Fibroblast of lung (primary cell): ENCODE measurements at regions not wholly inside any gene's neighbourhood (a gene's known extent, or its start where the extent isn't known, plus 50 kb on each side); places are given as distances from the start of the nearest gene placed in this dataset.

Experiments used
- DNase-seq, 2 donors: peaks; one replicate each; pipeline versions ENCODE4 v3.0.0 to v3.0.0-alpha.2; 2010; ENCODE audit warnings: low read depth in 2 of 2
- H2AFZ ChIP-seq: 2 replicates; pipeline ENCODE4 v1.5.1; 2012; ENCODE audit warnings: low read length, control low read depth, inconsistent platforms
- H3K27ac ChIP-seq: 2 replicates; pipeline ENCODE4 v1.5.1; 2011; ENCODE audit warnings: low read length, control low read depth; ENCODE audit not compliant: insufficient read depth
- H3K27me3 ChIP-seq: 2 replicates; pipeline ENCODE4 v1.5.1; 2011; ENCODE audit warnings: mild to moderate bottlenecking, low read length; ENCODE audit not compliant: control insufficient read depth, insufficient read depth
- H3K36me3 ChIP-seq: 2 replicates; pipeline ENCODE4 v1.5.1; 2011; ENCODE audit warnings: low read length; ENCODE audit not compliant: control insufficient read depth, insufficient read depth
- H3K4me1 ChIP-seq: 2 replicates; pipeline ENCODE4 v1.5.1; 2011; ENCODE audit warnings: low read length; ENCODE audit not compliant: control insufficient read depth, insufficient read depth; ENCODE audit errors: extremely low read depth
- H3K4me2 ChIP-seq: 2 replicates; pipeline ENCODE4 v1.5.1; 2011; ENCODE audit warnings: low read length, control low read depth; ENCODE audit not compliant: insufficient read depth; ENCODE audit errors: extremely low read depth
- H3K4me3 ChIP-seq, 4 experiments: fragments of 200-600 bp in 1 of 4; sonication (generic) in 1 of 4; replicated peaks in 1 of 4; 2 replicates each; pipeline ENCODE4 v1.5.1; 2011 to 2016; ENCODE audit warnings: low read length in 4 of 4, low read depth in 3 of 4, mild to moderate bottlenecking in 3 of 4, control low read depth in 2 of 4, inconsistent platforms in 1 of 4, mixed read lengths in 1 of 4; ENCODE audit not compliant: insufficient read depth in 1 of 4; ENCODE audit errors: control extremely low read depth in 1 of 4
- H3K79me2 ChIP-seq: 2 replicates; pipeline ENCODE4 v1.5.1; 2012; ENCODE audit warnings: mild to moderate bottlenecking, low read length, inconsistent platforms; ENCODE audit not compliant: control insufficient read depth, insufficient read depth
- H3K9ac ChIP-seq: 2 replicates; pipeline ENCODE4 v1.5.1; 2011; ENCODE audit warnings: mild to moderate bottlenecking, low read length, control low read depth; ENCODE audit not compliant: insufficient read depth
- H3K9me3 ChIP-seq: 2 replicates; pipeline ENCODE4 v1.5.1; 2012; ENCODE audit warnings: low read depth, low read length; ENCODE audit not compliant: control insufficient read depth, insufficient read depth
- H4K20me1 ChIP-seq: 2 replicates; pipeline ENCODE4 v1.5.1; 2011; ENCODE audit warnings: low read length; ENCODE audit not compliant: control insufficient read depth, insufficient read depth; ENCODE audit errors: extremely low read depth
- EZH2 ChIP-seq: IDR thresholded peaks from 2 replicates; pipeline ENCODE4 v1.5.1; 2012; ENCODE audit warnings: low read length, control low read depth, mild to moderate bottlenecking; ENCODE audit errors: missing control alignments
- TF ChIP-seq, protein P1 (sequence below), 2 donors: IDR thresholded peaks in 1 of 2; conservative IDR thresholded peaks in 1 of 2; 1 replicate in 1 of 2; 2 replicates in 1 of 2; pipeline ENCODE4 v1.5.1; 2011 to 2012; ENCODE audit warnings: low read length in 2 of 2, control low read depth in 1 of 2, inconsistent platforms in 1 of 2, low read depth in 1 of 2, mild to moderate bottlenecking in 1 of 2

DNA sequence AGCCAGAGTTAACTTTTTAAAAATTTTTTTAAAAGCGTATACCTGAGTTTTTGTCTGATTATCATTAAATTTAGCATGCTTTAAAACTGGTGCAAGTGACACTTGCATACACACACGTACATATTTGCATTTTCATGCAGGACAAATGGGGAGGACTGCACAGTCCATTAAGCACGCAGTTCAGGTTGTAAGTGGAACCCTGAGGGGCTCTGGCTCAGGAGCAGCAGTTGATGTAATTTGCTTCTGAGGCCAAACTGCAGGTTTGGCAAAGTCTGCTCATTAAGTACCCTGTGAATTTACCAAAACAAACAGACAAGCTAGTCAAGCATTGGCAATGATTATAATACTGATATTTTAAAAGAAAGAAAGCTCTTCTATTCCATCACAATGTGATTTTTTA lies 215.8 kb upstream of the PFKP start:
- TF ChIP-seq EZH2 = no peak
- TF ChIP-seq, protein P1, sequence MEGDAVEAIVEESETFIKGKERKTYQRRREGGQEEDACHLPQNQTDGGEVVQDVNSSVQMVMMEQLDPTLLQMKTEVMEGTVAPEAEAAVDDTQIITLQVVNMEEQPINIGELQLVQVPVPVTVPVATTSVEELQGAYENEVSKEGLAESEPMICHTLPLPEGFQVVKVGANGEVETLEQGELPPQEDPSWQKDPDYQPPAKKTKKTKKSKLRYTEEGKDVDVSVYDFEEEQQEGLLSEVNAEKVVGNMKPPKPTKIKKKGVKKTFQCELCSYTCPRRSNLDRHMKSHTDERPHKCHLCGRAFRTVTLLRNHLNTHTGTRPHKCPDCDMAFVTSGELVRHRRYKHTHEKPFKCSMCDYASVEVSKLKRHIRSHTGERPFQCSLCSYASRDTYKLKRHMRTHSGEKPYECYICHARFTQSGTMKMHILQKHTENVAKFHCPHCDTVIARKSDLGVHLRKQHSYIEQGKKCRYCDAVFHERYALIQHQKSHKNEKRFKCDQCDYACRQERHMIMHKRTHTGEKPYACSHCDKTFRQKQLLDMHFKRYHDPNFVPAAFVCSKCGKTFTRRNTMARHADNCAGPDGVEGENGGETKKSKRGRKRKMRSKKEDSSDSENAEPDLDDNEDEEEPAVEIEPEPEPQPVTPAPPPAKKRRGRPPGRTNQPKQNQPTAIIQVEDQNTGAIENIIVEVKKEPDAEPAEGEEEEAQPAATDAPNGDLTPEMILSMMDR (conservative IDR thresholded peaks at IDR 0.05 in 1 of 2, IDR thresholded peaks at IDR 0.05 in 1 of 2; ENCODE audit: low read depth in 1 of 2, low read length in 2 of 2) = no peak
- DNase-seq = no peak
- no peaks in the 10 kb centered on the region for H3K4me1 ChIP-seq

GRCh38 chr10:2850202-2850601 lies 217.1 kb upstream of the PFKP start:
- TF ChIP-seq EZH2 = no peak
- TF ChIP-seq, protein P1 (conservative IDR thresholded peaks at IDR 0.05 in 1 of 2, IDR thresholded peaks at IDR 0.05 in 1 of 2; ENCODE audit: low read depth in 1 of 2, low read length in 2 of 2) = no peak
- H3K79me2 ChIP-seq = no peaks in the 10 kb centered on the region
- H3K36me3 ChIP-seq = no peaks in the 10 kb centered on the region
- no peak overlapping the region for H3K4me2 ChIP-seq
- no peak overlapping the region for H3K27ac ChIP-seq
- no peaks in the 10 kb centered on the region for H4K20me1 ChIP-seq
- H3K4me1 ChIP-seq = no peaks in the 10 kb centered on the region
- no peak overlapping the region for H3K4me3 ChIP-seq
- H3K27me3 ChIP-seq = no peaks in the 10 kb centered on the region
- no peak overlapping the region for H2AFZ ChIP-seq
- no peak for DNase-seq
- H3K9me3 ChIP-seq = no peaks in the 10 kb centered on the region
- no peak overlapping the region for H3K9ac ChIP-seq

More for the DNA sequence above, 215.8 kb upstream of the PFKP start:
- Histone ChIP-seq H3K9me3 (no peaks in the 10 kb centered on the region), H3K27me3 (no peaks in the 10 kb centered on the region), H4K20me1 (no peaks in the 10 kb centered on the region), H3K4me3 (no peak overlapping the region), H3K4me2 (no peak overlapping the region), H3K9ac (no peak overlapping the region), H2AFZ (no peak overlapping the region), H3K36me3 (no peaks in the 10 kb centered on the region), H3K79me2 (no peaks in the 10 kb centered on the region), H3K27ac (no peak overlapping the region)

DNA sequence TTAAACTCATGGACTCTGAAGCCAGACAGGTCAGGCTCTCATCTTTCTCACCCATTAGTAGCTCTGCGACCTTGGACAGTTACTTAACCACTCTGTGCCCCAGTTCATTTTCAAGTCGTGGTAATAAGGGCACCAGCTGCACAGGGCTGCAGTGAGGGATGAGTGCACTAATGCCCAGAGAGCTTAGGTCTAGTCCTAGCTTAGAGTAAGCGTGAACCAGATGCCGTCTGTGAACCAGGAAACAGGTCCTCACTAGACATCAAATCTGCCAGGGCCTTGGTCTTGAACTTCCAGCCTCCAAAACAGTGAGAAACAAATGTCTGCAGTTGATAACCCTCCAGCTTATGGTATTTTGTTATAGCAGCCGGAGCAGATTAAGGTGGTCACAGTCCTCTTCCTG lies 222.4 kb upstream of the PFKP start:
- Histone ChIP-seq H3K36me3 (no peaks in the 10 kb centered on the region), H3K9me3 (no peaks in the 10 kb centered on the region), H3K4me2 (no peak overlapping the region), H3K79me2 (no peaks in the 10 kb centered on the region), H3K4me1 (no peaks in the 10 kb centered on the region), H3K27ac (no peak overlapping the region), H3K27me3 (no peaks in the 10 kb centered on the region), H4K20me1 (no peaks in the 10 kb centered on the region), H3K4me3 (no peak overlapping the region), H2AFZ (no peak overlapping the region), H3K9ac (no peak overlapping the region)
- TF ChIP-seq EZH2 = no peak
- TF ChIP-seq, protein P1 (conservative IDR thresholded peaks at IDR 0.05 in 1 of 2, IDR thresholded peaks at IDR 0.05 in 1 of 2; ENCODE audit: low read depth in 1 of 2, low read length in 2 of 2) = no peak
- no peak for DNase-seq
